ENCODE measurements at regions not wholly inside any gene's neighbourhood (a gene's known extent, or its start where the extent isn't known, plus 50 kb on each side); places are given as distances from the start of the nearest gene placed in this dataset.

DNA sequence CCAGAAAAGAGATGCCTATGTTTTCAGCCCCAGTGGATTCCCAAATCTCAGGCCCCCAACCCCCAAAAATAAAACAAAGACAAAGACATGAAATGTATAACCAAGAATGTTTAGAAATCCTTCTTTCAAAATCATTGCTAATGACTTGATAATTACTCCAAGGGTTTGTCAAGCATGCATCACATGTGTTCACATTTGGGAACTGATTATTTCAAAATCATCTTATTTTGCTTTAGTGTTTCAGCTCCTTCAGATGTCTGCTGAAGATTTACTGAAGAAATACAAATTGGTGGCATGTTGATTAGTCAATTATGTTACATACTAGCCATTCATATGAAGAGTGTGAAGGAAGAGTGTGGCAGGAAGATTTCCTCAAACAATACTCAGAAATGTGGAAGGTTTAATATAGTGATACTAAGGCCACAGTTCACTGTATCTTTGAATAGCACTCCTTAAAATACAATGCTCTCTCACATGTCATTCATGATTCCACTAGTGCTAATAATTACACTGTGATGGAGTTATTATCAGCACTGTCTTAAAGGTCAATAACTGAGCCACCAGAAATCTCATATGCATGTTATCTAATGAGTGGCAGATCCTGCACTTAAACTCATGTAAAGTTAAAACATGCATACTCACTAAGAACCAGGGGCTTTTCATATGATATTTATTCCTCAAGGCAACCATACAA lies 134.5 kb upstream of the TGFBR2 start:
- no peaks in the 10 kb centered on the region for H3K27me3 Mint-ChIP-seq (ENCODE audit: low read depth)

DNA sequence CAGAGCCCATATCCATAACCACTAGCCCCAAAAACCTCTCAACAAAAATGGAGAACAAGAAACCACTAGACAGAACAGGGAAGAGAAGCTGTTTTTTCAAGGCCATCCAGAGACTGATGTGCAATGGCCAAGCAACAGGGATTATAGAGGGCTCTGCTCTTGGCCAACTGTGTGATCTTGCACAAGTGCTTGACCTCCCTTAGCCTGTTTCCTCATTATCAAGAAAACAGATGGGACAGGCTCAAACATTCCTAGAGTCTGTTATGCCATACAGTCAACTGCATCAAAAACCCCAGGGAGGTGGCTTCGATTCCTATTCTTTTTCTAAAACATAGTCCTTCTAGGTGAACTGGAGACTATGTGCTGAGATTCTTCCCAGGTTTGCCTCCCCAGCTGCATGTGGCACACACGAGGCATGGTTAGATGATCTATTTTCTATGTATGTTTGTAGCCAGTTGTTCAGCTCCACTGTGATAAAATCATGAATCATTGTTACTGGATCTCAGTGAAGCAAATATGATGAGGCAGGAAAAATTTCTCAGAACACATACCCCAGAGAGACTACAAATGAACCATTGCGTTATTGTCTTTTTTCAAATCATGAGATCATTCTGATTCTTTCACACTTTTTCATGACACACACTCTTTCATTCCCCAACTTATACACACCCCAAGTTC lies 132.9 kb upstream of the TGFBR2 start:
- peaks cover 10% of the 10 kb centered on the region for H3K4me1 Mint-ChIP-seq
- H3K27me3 Mint-ChIP-seq (ENCODE audit: low read depth): no peaks in the 10 kb centered on the region
- H3K27ac Mint-ChIP-seq: no peak overlapping the region
- H3K4me3 Mint-ChIP-seq: no peak overlapping the region
- H3K9me3 Mint-ChIP-seq: peaks cover 11% of the 10 kb centered on the region
- H3K36me3 Mint-ChIP-seq: peaks cover 5% of the 10 kb centered on the region
- TF ChIP-seq, protein P1, sequence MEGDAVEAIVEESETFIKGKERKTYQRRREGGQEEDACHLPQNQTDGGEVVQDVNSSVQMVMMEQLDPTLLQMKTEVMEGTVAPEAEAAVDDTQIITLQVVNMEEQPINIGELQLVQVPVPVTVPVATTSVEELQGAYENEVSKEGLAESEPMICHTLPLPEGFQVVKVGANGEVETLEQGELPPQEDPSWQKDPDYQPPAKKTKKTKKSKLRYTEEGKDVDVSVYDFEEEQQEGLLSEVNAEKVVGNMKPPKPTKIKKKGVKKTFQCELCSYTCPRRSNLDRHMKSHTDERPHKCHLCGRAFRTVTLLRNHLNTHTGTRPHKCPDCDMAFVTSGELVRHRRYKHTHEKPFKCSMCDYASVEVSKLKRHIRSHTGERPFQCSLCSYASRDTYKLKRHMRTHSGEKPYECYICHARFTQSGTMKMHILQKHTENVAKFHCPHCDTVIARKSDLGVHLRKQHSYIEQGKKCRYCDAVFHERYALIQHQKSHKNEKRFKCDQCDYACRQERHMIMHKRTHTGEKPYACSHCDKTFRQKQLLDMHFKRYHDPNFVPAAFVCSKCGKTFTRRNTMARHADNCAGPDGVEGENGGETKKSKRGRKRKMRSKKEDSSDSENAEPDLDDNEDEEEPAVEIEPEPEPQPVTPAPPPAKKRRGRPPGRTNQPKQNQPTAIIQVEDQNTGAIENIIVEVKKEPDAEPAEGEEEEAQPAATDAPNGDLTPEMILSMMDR (IDR thresholded peaks at IDR 0.05; ENCODE audit: unreplicated experiment): no peak
- DNase-seq (ENCODE audit: low spot score in 2 of 2, unreplicated experiment in 2 of 2): no peak

More for the DNA sequence above, 134.5 kb upstream of the TGFBR2 start:
- Mint-ChIP-seq H3K9me3 (peaks cover 11% of the 10 kb centered on the region), H3K36me3 (peaks cover 5% of the 10 kb centered on the region), H3K27ac (no peak overlapping the region), H3K4me3 (no peak overlapping the region), H3K4me1 (peaks cover 8% of the 10 kb centered on the region)
- no peak for DNase-seq (ENCODE audit: low spot score in 2 of 2, unreplicated experiment in 2 of 2)
- TF ChIP-seq, protein P1 (IDR thresholded peaks at IDR 0.05; ENCODE audit: unreplicated experiment): no peak

- TF ChIP-seq, protein P1 (IDR thresholded peaks at IDR 0.05; ENCODE audit: unreplicated experiment): no peak
- Mint-ChIP-seq H3K36me3 (peaks cover 5% of the 10 kb centered on the region), H3K27me3 (ENCODE audit: low read depth) (no peaks in the 10 kb centered on the region), H3K9me3 (peaks cover 14% of the 10 kb centered on the region), H3K4me3 (no peak overlapping the region), H3K4me1 (peaks cover 10% of the 10 kb centered on the region), H3K27ac (no peak overlapping the region)
- DNase-seq (ENCODE audit: low spot score in 2 of 2, unreplicated experiment in 2 of 2): no peak
These were observed 132.0 kb upstream of the TGFBR2 start for GRCh38 chr3:30474371-30474770.

DNA sequence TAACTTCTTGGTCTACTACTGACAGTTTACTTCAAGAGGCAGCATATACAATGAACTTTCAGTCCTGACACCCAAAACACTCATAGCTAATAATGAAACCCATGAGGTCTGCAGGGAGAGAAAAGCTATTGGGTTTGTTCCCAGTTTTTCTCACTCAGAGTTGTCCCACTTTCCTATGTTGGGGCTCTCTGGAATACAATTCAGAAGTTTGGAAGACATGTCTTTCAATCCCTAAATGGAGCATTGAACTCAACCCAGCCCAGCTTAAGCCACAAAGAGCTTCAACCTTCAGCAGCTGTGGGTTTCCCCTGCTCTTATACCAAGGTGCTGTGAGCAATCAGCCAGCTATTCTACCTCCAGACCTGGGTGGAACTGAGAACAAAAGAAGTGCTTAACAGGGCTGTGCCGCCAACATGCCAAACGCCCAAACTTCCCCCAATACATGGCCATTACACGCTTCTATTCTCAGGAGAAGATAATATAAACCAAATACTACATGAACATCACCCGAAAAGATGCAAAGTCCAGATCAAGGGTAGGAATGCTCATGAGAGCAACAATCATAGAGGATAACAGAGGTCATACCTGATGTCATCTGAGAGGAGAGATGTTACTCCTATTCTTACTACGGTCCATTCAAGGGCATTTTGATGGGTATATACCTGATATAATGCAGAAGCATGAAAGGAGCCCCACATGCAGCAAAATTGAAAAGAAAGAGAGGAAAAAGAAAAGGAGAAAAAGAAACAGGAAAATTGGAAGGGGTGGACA lies 131.2 kb upstream of the TGFBR2 start:
- peaks cover 10% of the 10 kb centered on the region for H3K4me1 Mint-ChIP-seq
- no peak overlapping the region for H3K4me3 Mint-ChIP-seq
- no peaks in the 10 kb centered on the region for H3K27me3 Mint-ChIP-seq (ENCODE audit: low read depth)
- H3K36me3 Mint-ChIP-seq: peaks cover 5% of the 10 kb centered on the region
- no peak overlapping the region for H3K27ac Mint-ChIP-seq
- peaks cover 19% of the 10 kb centered on the region for H3K9me3 Mint-ChIP-seq
- TF ChIP-seq, protein P1 (IDR thresholded peaks at IDR 0.05; ENCODE audit: unreplicated experiment): no peak
- no peak for DNase-seq (ENCODE audit: low spot score in 2 of 2, unreplicated experiment in 2 of 2)

DNA sequence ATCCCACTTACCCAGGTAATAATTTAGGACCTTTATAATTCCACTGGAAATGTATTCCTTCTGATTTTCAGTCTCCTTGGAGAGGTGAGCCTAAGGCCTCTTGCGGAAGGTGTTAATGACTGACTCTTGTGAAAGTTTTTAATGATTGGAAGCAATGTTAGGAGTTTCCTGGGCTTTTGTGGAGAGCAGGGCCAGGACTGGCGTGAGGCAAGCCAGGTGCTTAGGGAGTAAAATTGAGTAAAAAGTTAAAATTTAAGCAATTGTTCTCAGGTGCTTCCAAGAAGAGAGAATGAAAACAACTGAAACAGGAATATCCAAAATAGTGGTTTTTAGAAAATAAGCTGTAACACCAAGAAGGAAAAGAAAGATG lies 130.6 kb upstream of the TGFBR2 start:
- Mint-ChIP-seq H3K27ac (no peak overlapping the region), H3K27me3 (ENCODE audit: low read depth) (no peaks in the 10 kb centered on the region), H3K36me3 (peaks cover 5% of the 10 kb centered on the region), H3K4me1 (peaks cover 8% of the 10 kb centered on the region), H3K9me3 (peaks cover 19% of the 10 kb centered on the region), H3K4me3 (no peak overlapping the region)
- TF ChIP-seq, protein P1 (IDR thresholded peaks at IDR 0.05; ENCODE audit: unreplicated experiment): no peak
- no peak for DNase-seq (ENCODE audit: low spot score in 2 of 2, unreplicated experiment in 2 of 2)
